ENCODE measurements at regions not wholly inside any gene's neighbourhood (a gene's known extent, or its start where the extent isn't known, plus 50 kb on each side); places are given as distances from the start of the nearest gene placed in this dataset.

DNA sequence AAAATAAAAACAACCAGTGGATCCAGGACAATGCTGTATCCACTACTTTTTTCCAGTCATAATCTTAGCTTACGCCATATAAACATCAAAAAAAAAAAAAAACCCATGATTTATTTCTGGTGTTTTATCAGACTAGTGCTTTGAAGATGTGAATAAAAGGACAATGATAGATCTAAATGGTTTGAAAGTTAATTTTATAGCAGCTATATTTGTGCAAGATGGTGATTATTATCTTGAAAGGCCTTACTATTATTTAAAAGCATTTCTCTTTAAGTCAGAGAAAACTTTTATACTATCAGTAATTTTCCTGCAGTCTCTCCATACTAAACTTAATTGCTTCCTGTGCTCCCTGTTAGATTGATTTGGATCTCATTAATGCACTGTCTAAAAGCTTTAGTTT lies 670.3 kb downstream of the TBL1XR1 start:
- no peak overlapping the region for H3K27ac ChIP-seq (replicated peaks)
- H3K4me3 ChIP-seq (replicated peaks; ENCODE audit: insufficient read depth, low read length), result no peak overlapping the region
- no peak for TF ChIP-seq GABPA (IDR thresholded peaks at IDR 0.05; ENCODE audit: low read depth)
- TF ChIP-seq POLR2AphosphoS5 (IDR thresholded peaks at IDR 0.05; ENCODE audit: low read depth), result no peak
- TF ChIP-seq SPI1 (IDR thresholded peaks at IDR 0.05; ENCODE audit: borderline replicate concordance, low read depth), result no peak
- no peak for TF ChIP-seq REST (IDR thresholded peaks at IDR 0.05; ENCODE audit: insufficient replicate concordance, low read depth)
- TF ChIP-seq, protein P1, sequence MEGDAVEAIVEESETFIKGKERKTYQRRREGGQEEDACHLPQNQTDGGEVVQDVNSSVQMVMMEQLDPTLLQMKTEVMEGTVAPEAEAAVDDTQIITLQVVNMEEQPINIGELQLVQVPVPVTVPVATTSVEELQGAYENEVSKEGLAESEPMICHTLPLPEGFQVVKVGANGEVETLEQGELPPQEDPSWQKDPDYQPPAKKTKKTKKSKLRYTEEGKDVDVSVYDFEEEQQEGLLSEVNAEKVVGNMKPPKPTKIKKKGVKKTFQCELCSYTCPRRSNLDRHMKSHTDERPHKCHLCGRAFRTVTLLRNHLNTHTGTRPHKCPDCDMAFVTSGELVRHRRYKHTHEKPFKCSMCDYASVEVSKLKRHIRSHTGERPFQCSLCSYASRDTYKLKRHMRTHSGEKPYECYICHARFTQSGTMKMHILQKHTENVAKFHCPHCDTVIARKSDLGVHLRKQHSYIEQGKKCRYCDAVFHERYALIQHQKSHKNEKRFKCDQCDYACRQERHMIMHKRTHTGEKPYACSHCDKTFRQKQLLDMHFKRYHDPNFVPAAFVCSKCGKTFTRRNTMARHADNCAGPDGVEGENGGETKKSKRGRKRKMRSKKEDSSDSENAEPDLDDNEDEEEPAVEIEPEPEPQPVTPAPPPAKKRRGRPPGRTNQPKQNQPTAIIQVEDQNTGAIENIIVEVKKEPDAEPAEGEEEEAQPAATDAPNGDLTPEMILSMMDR (IDR thresholded peaks at IDR 0.05; ENCODE audit: insufficient read depth, low read length), result no peak
- no peaks in the 10 kb centered on the region for H3K27me3 ChIP-seq (ENCODE audit: insufficient read depth, poor library complexity, severe bottlenecking)
- DNase-seq (ENCODE audit: low read depth in 1 of 2, low spot score in 1 of 2), result no peak

DNA sequence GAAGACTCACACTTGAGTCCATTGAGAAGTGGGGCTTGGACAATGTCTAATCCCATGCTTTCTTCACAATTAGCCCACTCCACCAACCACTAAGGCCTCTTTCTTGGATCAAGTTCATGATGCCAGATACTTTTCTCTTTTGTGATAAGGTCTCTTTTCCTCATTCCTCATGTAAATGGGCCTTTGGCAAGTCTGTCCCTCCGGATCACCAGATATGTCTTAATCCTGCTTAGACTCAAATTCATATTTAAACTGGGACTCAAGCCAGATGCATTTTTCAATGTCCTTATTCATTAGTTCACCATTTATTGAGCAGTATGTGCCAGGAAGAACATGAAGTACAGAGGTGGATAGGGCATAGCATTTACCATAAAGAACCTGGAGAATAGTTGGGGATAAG lies 671.1 kb downstream of the TBL1XR1 start:
- DNase-seq (ENCODE audit: low read depth in 1 of 2, low spot score in 1 of 2), result no peak
- no peaks in the 10 kb centered on the region for H3K27me3 ChIP-seq (ENCODE audit: insufficient read depth, poor library complexity, severe bottlenecking)
- TF ChIP-seq GABPA (IDR thresholded peaks at IDR 0.05; ENCODE audit: low read depth), result no peak
- TF ChIP-seq, protein P1 (IDR thresholded peaks at IDR 0.05; ENCODE audit: insufficient read depth, low read length), result no peak
- no peak for TF ChIP-seq SPI1 (IDR thresholded peaks at IDR 0.05; ENCODE audit: borderline replicate concordance, low read depth)
- TF ChIP-seq REST (IDR thresholded peaks at IDR 0.05; ENCODE audit: insufficient replicate concordance, low read depth), result no peak
- TF ChIP-seq POLR2AphosphoS5 (IDR thresholded peaks at IDR 0.05; ENCODE audit: low read depth), result no peak
- no peak overlapping the region for H3K4me3 ChIP-seq (replicated peaks; ENCODE audit: insufficient read depth, low read length)
- H3K27ac ChIP-seq (replicated peaks), result no peak overlapping the region

DNA sequence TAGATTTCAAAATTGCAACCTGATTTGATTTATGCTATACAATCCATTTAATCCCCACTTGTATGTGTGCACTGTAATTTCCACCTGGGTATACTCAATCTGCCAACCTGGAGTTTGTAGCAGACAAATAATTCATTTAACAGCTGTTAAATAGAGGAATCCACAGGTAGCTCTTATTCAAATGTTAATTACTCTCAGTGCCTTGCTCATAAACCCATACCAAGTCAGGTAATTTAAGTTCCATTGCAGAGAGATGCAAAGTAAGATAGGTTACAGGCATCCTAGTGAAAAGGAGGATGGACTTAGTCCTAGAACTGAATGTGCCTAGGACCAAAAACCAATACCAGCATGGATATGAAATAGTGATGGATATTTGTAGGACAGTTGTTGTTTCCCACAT lies 674.2 kb downstream of the TBL1XR1 start:
- Histone ChIP-seq H3K4me3 (replicated peaks; ENCODE audit: insufficient read depth, low read length) (no peak overlapping the region), H3K27me3 (ENCODE audit: insufficient read depth, poor library complexity, severe bottlenecking) (no peaks in the 10 kb centered on the region), H3K27ac (replicated peaks) (no peak overlapping the region)
- no peak for DNase-seq (ENCODE audit: low read depth in 1 of 2, low spot score in 1 of 2)
- TF ChIP-seq REST (IDR thresholded peaks at IDR 0.05; ENCODE audit: insufficient replicate concordance, low read depth), result no peak
- TF ChIP-seq POLR2AphosphoS5 (IDR thresholded peaks at IDR 0.05; ENCODE audit: low read depth), result no peak
- no peak for TF ChIP-seq SPI1 (IDR thresholded peaks at IDR 0.05; ENCODE audit: borderline replicate concordance, low read depth)
- TF ChIP-seq, protein P1 (IDR thresholded peaks at IDR 0.05; ENCODE audit: insufficient read depth, low read length), result no peak
- TF ChIP-seq GABPA (IDR thresholded peaks at IDR 0.05; ENCODE audit: low read depth), result no peak
